K562 (cell line): ENCODE measurements at regions not wholly inside any gene's neighbourhood (a gene's known extent, or its start where the extent isn't known, plus 50 kb on each side); places are given as distances from the start of the nearest gene placed in this dataset.

Experiments used
- CC2D1A ChIP-seq: fragments of 450-650 bp; IDR thresholded peaks from 2 replicates; pipeline ENCODE4 v1.6.1; 2017; ENCODE audit warnings: mild to moderate bottlenecking
- ILF3 ChIP-seq: fragments of 450-650 bp; IDR thresholded peaks from 2 replicates; pipeline ENCODE4 v1.6.1; 2018; ENCODE audit warnings: antibody characterized with exemption, mild to moderate bottlenecking, moderate library complexity, borderline replicate concordance
- U2AF2 ChIP-seq: fragments of 200-400 bp; formaldehyde crosslinking; optimal IDR thresholded peaks from 2 replicates; pipeline ENCODE3; 2017; ENCODE audit warnings: low read depth, mild to moderate bottlenecking, low read length
- ZNF24 ChIP-seq: fragments of 450-650 bp; IDR thresholded peaks from 2 replicates; pipeline ENCODE4 v1.6.1; 2016
- TF ChIP-seq, protein P1 (sequence below): fragments of 150-350 bp; IDR thresholded peaks from 2 replicates; pipeline ENCODE4 v1.6.1; 2014; ENCODE audit warnings: low read depth, mild to moderate bottlenecking, low read length, borderline replicate concordance
- TF ChIP-seq, protein P2 (sequence below), 3 experiments: IDR thresholded peaks in 2 of 3; conservative IDR thresholded peaks in 1 of 3; 2 replicates each; pipeline ENCODE4 v1.5.1; 2011 to 2012; ENCODE audit warnings: low read length in 3 of 3, mild to moderate bottlenecking in 3 of 3, control low read depth in 2 of 3, improper control_type of control experiment in 1 of 3, inconsistent platforms in 1 of 3, low read depth in 1 of 3, mixed read lengths in 1 of 3, moderate library complexity in 1 of 3; ENCODE audit not compliant: insufficient read depth in 2 of 3

DNA sequence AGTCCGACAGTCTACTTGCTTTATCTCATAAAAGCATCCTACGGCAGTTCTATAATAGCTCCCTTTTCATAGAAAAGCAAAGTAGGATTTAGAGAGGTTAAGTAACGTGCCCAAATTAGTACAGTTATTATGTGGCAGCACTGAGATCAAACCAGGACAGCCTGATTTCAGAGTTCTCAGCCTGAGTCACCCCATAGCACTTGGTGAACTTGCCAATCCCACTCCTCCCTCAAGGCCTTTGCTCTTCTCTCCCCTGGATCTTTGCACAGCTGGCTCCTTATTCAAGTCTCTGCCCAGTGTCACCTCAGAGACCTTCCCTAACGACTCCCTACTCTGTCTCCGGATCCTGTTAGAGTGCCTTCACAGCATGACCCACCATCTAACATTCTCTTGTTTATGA is 438.0 kb upstream of the NFE2L3 start:
- TF ChIP-seq ILF3 (no peak), ZNF24 (no peak), CC2D1A (no peak), U2AF2 (no peak)
- TF ChIP-seq, protein P1, sequence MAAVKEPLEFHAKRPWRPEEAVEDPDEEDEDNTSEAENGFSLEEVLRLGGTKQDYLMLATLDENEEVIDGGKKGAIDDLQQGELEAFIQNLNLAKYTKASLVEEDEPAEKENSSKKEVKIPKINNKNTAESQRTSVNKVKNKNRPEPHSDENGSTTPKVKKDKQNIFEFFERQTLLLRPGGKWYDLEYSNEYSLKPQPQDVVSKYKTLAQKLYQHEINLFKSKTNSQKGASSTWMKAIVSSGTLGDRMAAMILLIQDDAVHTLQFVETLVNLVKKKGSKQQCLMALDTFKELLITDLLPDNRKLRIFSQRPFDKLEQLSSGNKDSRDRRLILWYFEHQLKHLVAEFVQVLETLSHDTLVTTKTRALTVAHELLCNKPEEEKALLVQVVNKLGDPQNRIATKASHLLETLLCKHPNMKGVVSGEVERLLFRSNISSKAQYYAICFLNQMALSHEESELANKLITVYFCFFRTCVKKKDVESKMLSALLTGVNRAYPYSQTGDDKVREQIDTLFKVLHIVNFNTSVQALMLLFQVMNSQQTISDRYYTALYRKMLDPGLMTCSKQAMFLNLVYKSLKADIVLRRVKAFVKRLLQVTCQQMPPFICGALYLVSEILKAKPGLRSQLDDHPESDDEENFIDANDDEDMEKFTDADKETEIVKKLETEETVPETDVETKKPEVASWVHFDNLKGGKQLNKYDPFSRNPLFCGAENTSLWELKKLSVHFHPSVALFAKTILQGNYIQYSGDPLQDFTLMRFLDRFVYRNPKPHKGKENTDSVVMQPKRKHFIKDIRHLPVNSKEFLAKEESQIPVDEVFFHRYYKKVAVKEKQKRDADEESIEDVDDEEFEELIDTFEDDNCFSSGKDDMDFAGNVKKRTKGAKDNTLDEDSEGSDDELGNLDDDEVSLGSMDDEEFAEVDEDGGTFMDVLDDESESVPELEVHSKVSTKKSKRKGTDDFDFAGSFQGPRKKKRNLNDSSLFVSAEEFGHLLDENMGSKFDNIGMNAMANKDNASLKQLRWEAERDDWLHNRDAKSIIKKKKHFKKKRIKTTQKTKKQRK = no peak
- TF ChIP-seq, protein P2, sequence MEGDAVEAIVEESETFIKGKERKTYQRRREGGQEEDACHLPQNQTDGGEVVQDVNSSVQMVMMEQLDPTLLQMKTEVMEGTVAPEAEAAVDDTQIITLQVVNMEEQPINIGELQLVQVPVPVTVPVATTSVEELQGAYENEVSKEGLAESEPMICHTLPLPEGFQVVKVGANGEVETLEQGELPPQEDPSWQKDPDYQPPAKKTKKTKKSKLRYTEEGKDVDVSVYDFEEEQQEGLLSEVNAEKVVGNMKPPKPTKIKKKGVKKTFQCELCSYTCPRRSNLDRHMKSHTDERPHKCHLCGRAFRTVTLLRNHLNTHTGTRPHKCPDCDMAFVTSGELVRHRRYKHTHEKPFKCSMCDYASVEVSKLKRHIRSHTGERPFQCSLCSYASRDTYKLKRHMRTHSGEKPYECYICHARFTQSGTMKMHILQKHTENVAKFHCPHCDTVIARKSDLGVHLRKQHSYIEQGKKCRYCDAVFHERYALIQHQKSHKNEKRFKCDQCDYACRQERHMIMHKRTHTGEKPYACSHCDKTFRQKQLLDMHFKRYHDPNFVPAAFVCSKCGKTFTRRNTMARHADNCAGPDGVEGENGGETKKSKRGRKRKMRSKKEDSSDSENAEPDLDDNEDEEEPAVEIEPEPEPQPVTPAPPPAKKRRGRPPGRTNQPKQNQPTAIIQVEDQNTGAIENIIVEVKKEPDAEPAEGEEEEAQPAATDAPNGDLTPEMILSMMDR (IDR thresholded peaks at IDR 0.05 in 2 of 3, conservative IDR thresholded peaks at IDR 0.05 in 1 of 3; ENCODE audit: insufficient read depth in 2 of 3, low read depth in 1 of 3, low read length in 3 of 3) = no peak
